ENCODE measurements at regions not wholly inside any gene's neighbourhood (a gene's known extent, or its start where the extent isn't known, plus 50 kb on each side); places are given as distances from the start of the nearest gene placed in this dataset.

DNA sequence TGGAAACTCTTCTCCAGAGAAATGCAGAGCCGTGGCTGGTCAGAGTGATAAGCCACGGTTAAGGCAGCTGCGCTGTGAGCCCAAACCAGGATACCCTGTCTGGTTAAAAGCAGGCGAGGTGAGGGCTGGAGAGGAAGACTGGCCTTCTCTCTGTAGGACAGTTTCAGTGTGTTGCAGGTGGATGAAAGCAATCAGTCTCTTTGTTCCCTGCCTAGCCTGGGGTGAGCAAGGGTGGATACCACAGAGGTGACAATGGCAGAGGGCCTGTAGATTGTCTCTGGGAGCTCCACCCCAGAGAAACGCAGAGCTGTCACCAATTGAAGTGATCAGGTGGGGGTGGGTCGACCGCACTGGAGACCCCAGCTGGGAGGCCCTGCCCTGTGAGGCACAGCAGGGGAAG, 621.9 kb downstream of the LRFN5 start:
- TF ChIP-seq POLR2A (IDR thresholded peaks at IDR 0.05) = no peak
- TF ChIP-seq, protein P1, sequence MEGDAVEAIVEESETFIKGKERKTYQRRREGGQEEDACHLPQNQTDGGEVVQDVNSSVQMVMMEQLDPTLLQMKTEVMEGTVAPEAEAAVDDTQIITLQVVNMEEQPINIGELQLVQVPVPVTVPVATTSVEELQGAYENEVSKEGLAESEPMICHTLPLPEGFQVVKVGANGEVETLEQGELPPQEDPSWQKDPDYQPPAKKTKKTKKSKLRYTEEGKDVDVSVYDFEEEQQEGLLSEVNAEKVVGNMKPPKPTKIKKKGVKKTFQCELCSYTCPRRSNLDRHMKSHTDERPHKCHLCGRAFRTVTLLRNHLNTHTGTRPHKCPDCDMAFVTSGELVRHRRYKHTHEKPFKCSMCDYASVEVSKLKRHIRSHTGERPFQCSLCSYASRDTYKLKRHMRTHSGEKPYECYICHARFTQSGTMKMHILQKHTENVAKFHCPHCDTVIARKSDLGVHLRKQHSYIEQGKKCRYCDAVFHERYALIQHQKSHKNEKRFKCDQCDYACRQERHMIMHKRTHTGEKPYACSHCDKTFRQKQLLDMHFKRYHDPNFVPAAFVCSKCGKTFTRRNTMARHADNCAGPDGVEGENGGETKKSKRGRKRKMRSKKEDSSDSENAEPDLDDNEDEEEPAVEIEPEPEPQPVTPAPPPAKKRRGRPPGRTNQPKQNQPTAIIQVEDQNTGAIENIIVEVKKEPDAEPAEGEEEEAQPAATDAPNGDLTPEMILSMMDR (IDR thresholded peaks at IDR 0.05) = no peak

Data from thyroid gland (tissue), 4 donors.